ENCODE measurements at regions not wholly inside any gene's neighbourhood (a gene's known extent, or its start where the extent isn't known, plus 50 kb on each side); places are given as distances from the start of the nearest gene placed in this dataset.
"Not testable (repeated sequence)": the region's sequence is repeated elsewhere in the genome, so short reads cannot be mapped to it uniquely, and the experiment has no call there.

DNA sequence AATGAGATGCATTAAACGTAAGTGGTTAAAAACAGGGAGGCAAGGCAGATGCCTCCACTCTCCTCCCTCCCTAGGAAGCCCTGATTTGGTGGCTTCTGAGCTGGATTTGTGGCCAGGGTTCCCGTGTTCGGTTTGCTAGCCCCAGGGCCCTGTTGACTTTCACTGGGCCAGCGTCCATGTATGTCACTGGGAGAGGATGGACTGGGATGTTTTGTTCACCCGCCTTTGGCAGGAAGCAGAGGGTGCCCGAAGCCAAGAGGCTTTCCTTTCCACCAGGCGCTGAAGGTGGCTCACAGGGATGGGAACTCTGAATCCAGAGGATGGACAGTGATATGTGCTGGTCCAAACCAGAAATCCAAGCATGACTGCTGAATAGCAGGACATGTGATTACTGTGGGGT lies 146.6 kb downstream of the CSNK2A3 start:
- DNase-seq (ENCODE audit: low read depth) = no peak
- TF ChIP-seq CTCF (IDR thresholded peaks at IDR 0.05; ENCODE audit: low read length, missing control alignments) = no peak

GRCh38 chr11:11202885-11203284 lies 150.2 kb downstream of the CSNK2A3 start:
- no peak for DNase-seq (ENCODE audit: low read depth)
- no peak for TF ChIP-seq CTCF (IDR thresholded peaks at IDR 0.05; ENCODE audit: low read length, missing control alignments)
- no peak overlapping the region for H3K4me3 ChIP-seq (replicated peaks; ENCODE audit: low read depth, low read length)

More for the DNA sequence above, 146.6 kb downstream of the CSNK2A3 start:
- H3K4me3 ChIP-seq (replicated peaks; ENCODE audit: low read depth, low read length) = no peak overlapping the region

DNA sequence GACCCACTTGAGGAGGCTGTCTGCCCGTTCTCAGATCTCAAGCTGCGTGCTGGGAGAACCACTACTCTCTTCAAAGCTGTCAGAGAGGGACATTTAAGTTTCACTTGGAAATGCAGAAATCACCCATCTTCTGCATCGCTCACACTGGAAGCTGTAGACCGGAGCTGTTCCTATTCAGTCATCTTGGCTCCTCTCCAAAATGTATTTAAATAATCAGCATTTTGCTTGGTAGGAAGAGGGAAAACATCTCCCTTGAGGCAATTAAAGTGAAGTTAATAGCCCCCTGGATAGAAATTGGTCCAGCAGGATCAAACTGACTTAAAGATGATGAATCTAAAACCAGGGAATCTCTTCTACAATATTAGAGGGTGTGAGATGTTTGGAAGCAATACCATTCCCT lies 151.7 kb downstream of the CSNK2A3 start:
- DNase-seq (ENCODE audit: low read depth); H3K4me3 ChIP-seq (replicated peaks; ENCODE audit: low read depth, low read length): not testable (repeated sequence)

DNA sequence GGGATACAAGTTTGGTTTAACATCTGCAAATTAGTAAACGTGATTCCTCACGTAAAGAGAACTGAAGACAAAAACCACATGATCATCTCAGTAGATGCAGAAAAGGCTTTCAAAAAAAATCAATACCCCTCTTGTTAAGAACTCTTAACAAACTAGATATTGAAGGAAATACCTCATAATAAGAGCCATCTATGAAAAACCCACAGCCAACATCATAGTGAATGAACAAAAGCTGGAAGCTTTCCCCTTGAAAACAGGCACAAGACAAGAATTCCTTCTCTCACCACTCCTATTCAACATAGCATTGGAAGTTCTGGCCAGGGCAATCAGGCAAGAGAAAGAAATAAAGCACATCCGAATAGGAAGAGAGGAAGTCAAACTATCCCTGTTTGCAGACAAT lies 160.5 kb downstream of the CSNK2A3 start:
- no peak for TF ChIP-seq CTCF (IDR thresholded peaks at IDR 0.05; ENCODE audit: low read length, missing control alignments)
- no peak overlapping the region for H3K4me3 ChIP-seq (replicated peaks; ENCODE audit: low read depth, low read length)

DNA sequence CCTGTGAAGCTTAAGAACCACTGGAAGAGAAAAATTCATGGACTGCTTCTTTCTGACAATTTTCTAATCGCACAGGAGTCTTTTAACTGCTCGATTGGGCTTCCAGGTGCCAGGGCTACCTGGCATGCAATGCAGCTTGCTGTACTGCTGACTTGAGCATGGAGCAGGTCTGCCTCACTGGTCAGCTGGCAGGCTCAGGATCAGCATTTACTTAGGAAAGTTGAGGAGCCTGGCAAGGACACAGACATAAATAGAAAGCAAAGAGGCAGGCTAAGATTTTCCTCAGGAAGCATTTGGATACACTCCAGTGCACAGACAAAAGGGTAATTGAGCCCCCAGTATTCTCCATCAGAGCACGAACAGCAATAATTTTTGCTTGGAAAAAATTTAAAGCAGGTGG lies 163.5 kb downstream of the CSNK2A3 start:
- TF ChIP-seq CTCF (IDR thresholded peaks at IDR 0.05; ENCODE audit: low read length, missing control alignments) = no peak
- no peak overlapping the region for H3K4me3 ChIP-seq (replicated peaks; ENCODE audit: low read depth, low read length)
- no peak for DNase-seq (ENCODE audit: low read depth)

More for the DNA sequence above, 160.5 kb downstream of the CSNK2A3 start:
- no peak for DNase-seq (ENCODE audit: low read depth)

DNA sequence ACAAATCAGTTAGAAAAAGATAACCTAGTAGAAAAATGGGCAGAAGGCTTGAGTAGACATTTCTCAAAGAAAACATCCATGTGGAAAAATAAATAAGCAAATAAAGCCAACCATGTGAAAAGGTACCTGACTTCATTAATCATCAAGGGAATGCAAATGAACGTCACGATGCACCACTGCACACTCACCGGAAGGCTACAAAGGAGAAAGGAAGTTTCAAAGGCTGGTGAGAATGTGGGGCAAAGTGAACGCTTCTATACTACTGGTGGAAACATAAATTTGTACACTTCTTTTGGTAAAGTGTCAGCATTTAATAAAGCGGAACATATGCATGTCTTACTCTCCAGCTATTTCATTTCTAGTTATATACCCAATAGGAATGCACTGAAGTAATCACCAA lies 166.8 kb downstream of the CSNK2A3 start:
- no peak overlapping the region for H3K4me3 ChIP-seq (replicated peaks; ENCODE audit: low read depth, low read length)
- TF ChIP-seq CTCF (IDR thresholded peaks at IDR 0.05; ENCODE audit: low read length, missing control alignments) = no peak
- DNase-seq (ENCODE audit: low read depth) = no peak

DNA sequence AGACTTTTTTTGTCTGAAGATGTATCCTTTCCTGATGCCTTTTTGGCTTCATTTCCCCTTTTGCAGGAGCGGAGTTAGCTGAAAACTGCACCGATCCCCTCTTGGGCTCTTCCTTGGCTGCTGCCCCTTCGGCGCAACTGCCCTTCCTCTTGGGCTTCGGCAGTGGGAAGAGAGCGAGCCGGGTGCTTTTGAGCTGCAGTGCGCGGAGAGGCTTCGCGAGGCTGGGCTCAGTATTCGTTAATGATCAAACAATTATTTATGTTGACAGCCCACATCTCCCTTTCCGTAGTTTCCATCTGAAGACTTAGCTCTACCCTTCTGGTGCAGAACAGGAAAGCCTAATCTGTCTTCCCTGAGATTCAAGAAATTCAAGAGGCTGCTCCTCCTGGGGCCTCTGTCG lies 170.8 kb downstream of the CSNK2A3 start:
- TF ChIP-seq CTCF (IDR thresholded peaks at IDR 0.05; ENCODE audit: low read length, missing control alignments) = no peak
- DNase-seq (ENCODE audit: low read depth) = no peak
- no peak overlapping the region for H3K4me3 ChIP-seq (replicated peaks; ENCODE audit: low read depth, low read length)

All from fibroblast of pulmonary artery (primary cell).